ENCODE measurements at regions not wholly inside any gene's neighbourhood (a gene's known extent, or its start where the extent isn't known, plus 50 kb on each side); places are given as distances from the start of the nearest gene placed in this dataset.
"Not testable (repeated sequence)": the region's sequence is repeated elsewhere in the genome, so short reads cannot be mapped to it uniquely, and the experiment has no call there.

DNA sequence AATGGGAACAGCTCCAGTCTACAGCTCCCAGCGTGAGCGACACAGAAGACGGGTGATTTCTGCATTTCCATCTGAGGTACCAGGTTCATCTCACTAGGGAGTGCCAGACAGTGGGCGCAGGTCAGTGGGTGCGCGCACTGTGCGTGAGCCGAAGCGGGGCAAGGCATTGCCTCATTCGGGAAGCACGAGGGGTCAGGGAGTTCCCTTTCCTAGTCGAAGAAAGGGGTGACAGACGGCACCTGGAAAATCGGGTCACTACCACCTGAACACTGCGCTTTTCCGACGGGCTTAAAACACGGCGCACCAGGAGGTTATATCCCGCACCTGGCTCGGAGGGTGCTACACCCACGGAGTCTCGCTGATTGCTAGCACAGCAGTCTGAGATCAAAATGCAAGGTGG, 390.3 kb downstream of the GLUD2 start:
- TF ChIP-seq CTCF, POLR2A (IDR thresholded peaks at IDR 0.05): not testable (repeated sequence)
